SK-N-SH treated with all-trans-retinoic acid at 6 μM for 48 hours (cell line): ENCODE measurements at regions not wholly inside any gene's neighbourhood (a gene's known extent, or its start where the extent isn't known, plus 50 kb on each side); places are given as distances from the start of the nearest gene placed in this dataset.
A peak's percentile ranks its signal among the peaks of the same experiment; 100 is the strongest.

ENCODE experiments used
- ATAC-seq: fragments of 200-7000 bp; cut with Tn5 transposase; 3 replicates; pipeline ENCODE4 v1.9.1; 2020; ENCODE audit warnings: mild to moderate bottlenecking, moderate library complexity
- ARNTL ChIP-seq: fragments of 450-650 bp; formaldehyde crosslinking; IDR thresholded peaks from 2 replicates; pipeline ENCODE4 v1.5.0; 2020; ENCODE audit warnings: low read depth, mild to moderate bottlenecking, moderate library complexity, borderline replicate concordance
- BACH2 ChIP-seq: fragments of 250-450 bp; sonication (Bioruptor Pico); IDR thresholded peaks from 2 replicates; pipeline ENCODE4 v1.9.0; 2021; ENCODE audit warnings: mild to moderate bottlenecking, borderline replicate concordance
- CREB5 ChIP-seq: fragments of 250-450 bp; sonication (Bioruptor Pico); IDR thresholded peaks from 2 replicates; pipeline ENCODE4 v1.5.1; 2020; ENCODE audit warnings: low read depth, mild to moderate bottlenecking, moderate library complexity
- CSDC2 ChIP-seq: fragments of 250-450 bp; sonication (Bioruptor Pico); IDR thresholded peaks from 2 replicates; pipeline ENCODE4 v1.5.0; 2020; ENCODE audit warnings: mild to moderate bottlenecking, moderate library complexity
- CSRNP3 ChIP-seq: fragments of 250-450 bp; sonication (Bioruptor Pico); IDR thresholded peaks from 2 replicates; pipeline ENCODE4 v1.5.1; 2021; ENCODE audit warnings: mild to moderate bottlenecking, moderate library complexity
- ESRRG ChIP-seq: fragments of 250-450 bp; sonication (Bioruptor Pico); IDR thresholded peaks from 2 replicates; pipeline ENCODE4 v1.6.1; 2021; ENCODE audit warnings: mild to moderate bottlenecking
- GLIS3 ChIP-seq: fragments of 250-450 bp; sonication (Bioruptor Pico); IDR thresholded peaks from 2 replicates; pipeline ENCODE4 v1.5.0; 2020; ENCODE audit warnings: mild to moderate bottlenecking, moderate library complexity
- ISL1 ChIP-seq: fragments of 250-450 bp; sonication (Bioruptor Pico); IDR thresholded peaks from 2 replicates; pipeline ENCODE4 v2.1.2; 2022; ENCODE audit warnings: mild to moderate bottlenecking, moderate library complexity
- OSR1 ChIP-seq: fragments of 250-450 bp; sonication (Bioruptor Pico); IDR thresholded peaks from 2 replicates; pipeline ENCODE4 v1.8.0; 2022; ENCODE audit warnings: moderate library complexity, mild to moderate bottlenecking, inconsistent platforms
- PATZ1 ChIP-seq: fragments of 250-450 bp; sonication (Bioruptor Pico); IDR thresholded peaks from 2 replicates; pipeline ENCODE4 v1.8.0; 2020; ENCODE audit warnings: mild to moderate bottlenecking, moderate library complexity, borderline replicate concordance
- POU6F1 ChIP-seq: fragments of 250-450 bp; sonication (Bioruptor Pico); IDR thresholded peaks from 2 replicates; pipeline ENCODE4 v1.8.0; 2021; ENCODE audit warnings: low read depth, mild to moderate bottlenecking, moderate library complexity, borderline replicate concordance
- PPARA ChIP-seq: fragments of 250-450 bp; sonication (Bioruptor Pico); IDR thresholded peaks from 2 replicates; pipeline ENCODE4 v1.5.0; 2020; ENCODE audit warnings: mild to moderate bottlenecking, borderline replicate concordance
- RARB ChIP-seq: fragments of 250-450 bp; sonication (Bioruptor Pico); IDR thresholded peaks from 2 replicates; pipeline ENCODE4 v1.8.0; 2021; ENCODE audit warnings: mild to moderate bottlenecking, moderate library complexity
- SNAI2 ChIP-seq: fragments of 250-450 bp; sonication (Bioruptor Pico); IDR thresholded peaks from 2 replicates; pipeline ENCODE4 v1.5.0; 2020; ENCODE audit warnings: mild to moderate bottlenecking, moderate library complexity
- TCF4 ChIP-seq: fragments of 250-450 bp; sonication (Bioruptor Pico); IDR thresholded peaks from 2 replicates; pipeline ENCODE4 v1.8.0; 2021; ENCODE audit warnings: mild to moderate bottlenecking, moderate library complexity, borderline replicate concordance
- TOX ChIP-seq: fragments of 250-450 bp; sonication (Bioruptor Pico); IDR thresholded peaks from 2 replicates; pipeline ENCODE4 v1.8.0; 2021; ENCODE audit warnings: mild to moderate bottlenecking, moderate library complexity, borderline replicate concordance
- TSHZ2 ChIP-seq: fragments of 250-450 bp; sonication (Bioruptor Pico); IDR thresholded peaks from 2 replicates; pipeline ENCODE4 v1.5.0; 2020; ENCODE audit warnings: mild to moderate bottlenecking, moderate library complexity
- ZC3H10 ChIP-seq: fragments of 250-450 bp; sonication (Bioruptor Pico); IDR thresholded peaks from 2 replicates; pipeline ENCODE4 v1.5.1; 2021; ENCODE audit warnings: mild to moderate bottlenecking, moderate library complexity
- ZFP3 ChIP-seq: fragments of 250-450 bp; sonication (Bioruptor Pico); IDR thresholded peaks from 2 replicates; pipeline ENCODE4 v1.5.0; 2020; ENCODE audit warnings: mild to moderate bottlenecking, moderate library complexity
- ZFP30 ChIP-seq: fragments of 450-650 bp; formaldehyde crosslinking; IDR thresholded peaks from 2 replicates; pipeline ENCODE4 v1.5.0; 2022; ENCODE audit warnings: mild to moderate bottlenecking, moderate library complexity
- ZNF565 ChIP-seq: fragments of 450-650 bp; formaldehyde crosslinking; conservative IDR thresholded peaks from 2 replicates; pipeline ENCODE4 v1.5.0; 2020; ENCODE audit warnings: low read depth, mild to moderate bottlenecking, moderate library complexity
- ZNF70 ChIP-seq: fragments of 450-650 bp; formaldehyde crosslinking; IDR thresholded peaks from 2 replicates; pipeline ENCODE4 v1.5.0; 2020; ENCODE audit warnings: mild to moderate bottlenecking, moderate library complexity

- TF ChIP-seq ZNF70 (CRISPR knock-in tag), result no peak
- TF ChIP-seq POU6F1 (CRISPR knock-in tag), result no peak
Observed at GRCh38 chr5:54721116-54721515, 203.6 kb downstream of the SNX18 start (continued).

- TF ChIP-seq PATZ1 (no peak), CSDC2 (CRISPR knock-in tag) (no peak), RARB (CRISPR knock-in tag) (no peak), ZFP3 (CRISPR knock-in tag) (no peak), TSHZ2 (CRISPR knock-in tag) (no peak), ZC3H10 (CRISPR knock-in tag) (no peak), CREB5 (CRISPR knock-in tag) (no peak), TOX (CRISPR knock-in tag) (no peak), ZNF70 (CRISPR knock-in tag) (no peak), BACH2 (CRISPR knock-in tag) (no peak), ARNTL (no peak), TCF4 (CRISPR knock-in tag) (no peak), ISL1 (CRISPR knock-in tag) (no peak), ZNF565 (CRISPR knock-in tag) (no peak), PPARA (CRISPR knock-in tag) (no peak), SNAI2 (no peak), CSRNP3 (CRISPR knock-in tag) (no peak), ZFP30 (CRISPR knock-in tag) (no peak)
- no peak for ATAC-seq
Observed at GRCh38 chr5:54720341-54720740, 202.8 kb downstream of the SNX18 start.

GRCh38 chr5:54719384-54720283 is 202.1 kb downstream of the SNX18 start:
- peak; percentile 78 for ATAC-seq
- TF ChIP-seq OSR1 (CRISPR knock-in tag) (no peak), RARB (CRISPR knock-in tag) (no peak), ZNF565 (CRISPR knock-in tag) (no peak), ZFP3 (CRISPR knock-in tag) (no peak), PPARA (CRISPR knock-in tag) (no peak), ARNTL (no peak), ESRRG (CRISPR knock-in tag) (no peak), GLIS3 (CRISPR knock-in tag) (no peak), TCF4 (CRISPR knock-in tag) (no peak), CREB5 (CRISPR knock-in tag) (no peak), PATZ1 (no peak), CSRNP3 (CRISPR knock-in tag) (no peak), ZFP30 (CRISPR knock-in tag) (no peak), BACH2 (CRISPR knock-in tag) (no peak)
